Heart left ventricle (tissue), 13 donors: ENCODE measurements at regions not wholly inside any gene's neighbourhood (a gene's known extent, or its start where the extent isn't known, plus 50 kb on each side); places are given as distances from the start of the nearest gene placed in this dataset.

Source experiments
- CTCF ChIP-seq, 12 donors: fragments of 200-600 bp; sonication (generic) in 4 of 12; IDR thresholded peaks; one replicate each; pipeline versions ENCODE4 v1.5.0 to v1.8.0; 2018 to 2022; ENCODE audit warnings: antibody characterized with exemption in 12 of 12, mild to moderate bottlenecking in 5 of 12
- POLR2A ChIP-seq, 2 donors: fragments of 450-650 bp; IDR thresholded peaks; one replicate each; pipeline ENCODE4 v1.6.1; 2017; ENCODE audit warnings: antibody characterized with exemption in 2 of 2, mild to moderate bottlenecking in 2 of 2, moderate library complexity in 2 of 2
- donor health status: ischemic (EF 13 %, LVEDD 7.1; RV severe dilation, severe dysfunction).
- donor health status: DM: no; HTN: yes; CAD: no.
- donor health status: DM: no; HTN: no; CAD: no.
- donor health status: ischemic (EF 25% LVEDD 6.9; RV normal size, moderate dysfunction).
- donor health status: ischemic (EF 25% LVEDD 5.7; RV mildly dilated, moderate dysfunction).
- donor health status: ischemic (EF 35%, LVEDD 5.7; RV mildly dilated, moderate dysfunction).
- donor health status: nonischemic (EF 11% LVEDD 7.7; RV severe dilation, severe dysfunction).
- donor health status: DM: yes; HTN: yes; CAD: no.
- donor health status: PGD.
- donor health status: ischemic (EF 29% LVEDD 5.4; RV normal size, mild dysfunction).
- donor health status: nonischemic (EF 23%, LVEDD 6.1; RV moderate dilation, normal function).

GRCh38 chrY:15501181-15501580, 976.9 kb downstream of the NLGN4Y start:
- TF ChIP-seq CTCF (IDR thresholded peaks at IDR 0.05) (no peak), POLR2A (IDR thresholded peaks at IDR 0.05) (no peak)
